ENCODE measurements at regions not wholly inside any gene's neighbourhood (a gene's known extent, or its start where the extent isn't known, plus 50 kb on each side); places are given as distances from the start of the nearest gene placed in this dataset.

DNA sequence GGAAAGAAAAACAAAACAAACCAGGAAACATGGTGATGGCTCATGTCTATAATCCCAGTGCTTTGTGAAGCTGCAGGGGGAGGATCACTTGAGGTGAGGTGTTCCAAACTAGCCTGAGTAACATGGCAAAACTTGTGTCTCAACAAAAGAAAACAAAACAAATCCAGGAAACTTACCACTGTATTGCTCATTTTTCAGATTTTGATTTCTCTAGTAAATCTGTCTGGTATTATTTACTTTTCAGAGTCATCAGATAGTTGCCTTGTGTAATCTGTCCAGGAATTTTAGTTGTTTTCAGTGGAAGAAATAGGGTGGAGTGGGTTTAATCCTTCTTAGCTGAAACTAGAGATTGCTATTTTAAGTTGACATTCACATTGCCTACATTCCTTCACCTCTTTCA is 91.8 kb upstream of the ALCAM start:
- Histone ChIP-seq H3K4me2 (ENCODE audit: insufficient read depth, insufficient read length, low read length) (no peak overlapping the region), H3K79me2 (ENCODE audit: insufficient read depth, low read length) (no peaks in the 10 kb centered on the region), H2AK5ac (ENCODE audit: insufficient read length, low read length) (no peak overlapping the region), H3K56ac (ENCODE audit: insufficient read length, low read depth, low read length) (no peak overlapping the region), H2BK5ac (ENCODE audit: insufficient read length, low read length) (no peak overlapping the region), H4K91ac (ENCODE audit: insufficient read length, low read depth, low read length) (no peak overlapping the region), H3K18ac (ENCODE audit: insufficient read length, low read depth, low read length) (no peak overlapping the region), H4K5ac (ENCODE audit: insufficient read length, low read depth, low read length) (no peak overlapping the region), H3T11ph (ENCODE audit: low read length) (no peak overlapping the region), H3K9me3 (ENCODE audit: control insufficient read depth, low read depth, low read length) (no peaks in the 10 kb centered on the region), H2BK12ac (ENCODE audit: insufficient read length, low read depth, low read length) (no peak overlapping the region), H2BK15ac (ENCODE audit: low read depth, low read length) (no peak overlapping the region), H3K79me1 (ENCODE audit: insufficient read depth, low read depth, low read length, poor library complexity, severe bottlenecking) (no peaks in the 10 kb centered on the region), H4K20me1 (ENCODE audit: control insufficient read depth, insufficient read depth, insufficient read length) (no peaks in the 10 kb centered on the region), H3K4me1 (ENCODE audit: insufficient read depth, low read length) (no peaks in the 10 kb centered on the region), H2AFZ (ENCODE audit: low read length) (no peak overlapping the region), H2BK20ac (ENCODE audit: low read depth, low read length, poor library complexity, severe bottlenecking) (no peak overlapping the region), H3K27me3 (ENCODE audit: insufficient read depth, low read length) (no peaks in the 10 kb centered on the region), H3K23ac (ENCODE audit: insufficient read length, low read depth, low read length) (no peak overlapping the region), H2BK120ac (ENCODE audit: low read depth, low read length, poor library complexity, severe bottlenecking) (no peak overlapping the region), H3K23me2 (ENCODE audit: insufficient read length, low read depth, low read length, poor library complexity, severe bottlenecking) (no peaks in the 10 kb centered on the region), H4K8ac (replicated peaks; ENCODE audit: insufficient read length, low read depth, low read length) (no peak overlapping the region), H3K9ac (ENCODE audit: extremely low read depth, insufficient read length, low read length) (no peak overlapping the region), H3K4ac (ENCODE audit: low read depth, low read length) (no peak overlapping the region), H3K14ac (ENCODE audit: insufficient read depth, low read length) (no peak overlapping the region), H3K27ac (ENCODE audit: insufficient read length, low read depth, low read length) (no peak overlapping the region)
- DNase-seq: no peak
- no peaks in the 10 kb centered on the region for H3K36me3 Mint-ChIP-seq (ENCODE audit: insufficient read depth in 1 of 3, low read depth in 3 of 3)
- no peaks in the 10 kb centered on the region; a peak in 1 of 4 replicates for H3K4me1 Mint-ChIP-seq
- H3K9me3 Mint-ChIP-seq: peaks cover 0 to 2% of the 10 kb centered on the region in 2 experiments; a peak in 1 of 5 replicates
- no peak overlapping the region for H3K4me3 Mint-ChIP-seq
- H3K27me3 Mint-ChIP-seq (ENCODE audit: low read depth): no peaks in the 10 kb centered on the region
- TF ChIP-seq, protein P1, sequence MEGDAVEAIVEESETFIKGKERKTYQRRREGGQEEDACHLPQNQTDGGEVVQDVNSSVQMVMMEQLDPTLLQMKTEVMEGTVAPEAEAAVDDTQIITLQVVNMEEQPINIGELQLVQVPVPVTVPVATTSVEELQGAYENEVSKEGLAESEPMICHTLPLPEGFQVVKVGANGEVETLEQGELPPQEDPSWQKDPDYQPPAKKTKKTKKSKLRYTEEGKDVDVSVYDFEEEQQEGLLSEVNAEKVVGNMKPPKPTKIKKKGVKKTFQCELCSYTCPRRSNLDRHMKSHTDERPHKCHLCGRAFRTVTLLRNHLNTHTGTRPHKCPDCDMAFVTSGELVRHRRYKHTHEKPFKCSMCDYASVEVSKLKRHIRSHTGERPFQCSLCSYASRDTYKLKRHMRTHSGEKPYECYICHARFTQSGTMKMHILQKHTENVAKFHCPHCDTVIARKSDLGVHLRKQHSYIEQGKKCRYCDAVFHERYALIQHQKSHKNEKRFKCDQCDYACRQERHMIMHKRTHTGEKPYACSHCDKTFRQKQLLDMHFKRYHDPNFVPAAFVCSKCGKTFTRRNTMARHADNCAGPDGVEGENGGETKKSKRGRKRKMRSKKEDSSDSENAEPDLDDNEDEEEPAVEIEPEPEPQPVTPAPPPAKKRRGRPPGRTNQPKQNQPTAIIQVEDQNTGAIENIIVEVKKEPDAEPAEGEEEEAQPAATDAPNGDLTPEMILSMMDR (conservative IDR thresholded peaks at IDR 0.05): no peak
- no peak overlapping the region for H3K27ac Mint-ChIP-seq
